ENCODE measurements at regions not wholly inside any gene's neighbourhood (a gene's known extent, or its start where the extent isn't known, plus 50 kb on each side); places are given as distances from the start of the nearest gene placed in this dataset.

DNA sequence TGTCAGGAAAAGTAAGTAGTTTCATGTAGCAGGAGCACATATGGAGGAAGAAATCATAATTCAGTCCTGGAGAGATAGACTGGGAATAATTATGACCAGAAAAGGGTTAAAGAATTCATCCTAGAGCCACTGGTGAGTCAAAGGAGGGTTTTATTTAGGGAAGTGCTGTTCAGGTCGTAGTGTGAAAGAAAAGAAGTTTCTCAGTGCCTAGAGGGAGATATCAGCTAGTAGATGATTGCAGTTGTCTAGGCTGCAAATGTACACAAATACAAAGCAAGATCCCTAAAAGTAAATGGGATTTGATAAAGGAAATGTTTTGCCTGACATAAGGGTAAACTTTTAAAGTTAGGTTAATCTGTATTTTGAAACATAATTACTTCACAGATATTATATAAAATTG, 403.2 kb downstream of the ACTRT1 start:
- Histone ChIP-seq H4K91ac (ENCODE audit: insufficient read length, low read depth, low read length) (no peak overlapping the region), H3K56ac (ENCODE audit: insufficient read length, low read depth, low read length) (no peak overlapping the region), H3K4ac (ENCODE audit: low read depth, low read length) (no peak overlapping the region), H2BK120ac (ENCODE audit: low read depth, low read length, poor library complexity, severe bottlenecking) (no peak overlapping the region), H3K79me2 (ENCODE audit: insufficient read depth, low read length) (no peaks in the 10 kb centered on the region), H3K14ac (ENCODE audit: insufficient read depth, low read length) (no peak overlapping the region), H3K27me3 (ENCODE audit: insufficient read depth, low read length) (no peaks in the 10 kb centered on the region), H3K27ac (ENCODE audit: insufficient read length, low read depth, low read length) (no peak overlapping the region), H2AFZ (ENCODE audit: low read length) (no peak overlapping the region), H2BK12ac (ENCODE audit: insufficient read length, low read depth, low read length) (no peak overlapping the region), H3T11ph (ENCODE audit: low read length) (no peak overlapping the region), H3K23me2 (ENCODE audit: insufficient read length, low read depth, low read length, poor library complexity, severe bottlenecking) (no peaks in the 10 kb centered on the region), H3K4me2 (ENCODE audit: insufficient read depth, insufficient read length, low read length) (no peak overlapping the region), H3K4me1 (ENCODE audit: insufficient read depth, low read length) (no peaks in the 10 kb centered on the region; the same call in 1 of the 2 replicates), H3K18ac (ENCODE audit: insufficient read length, low read depth, low read length) (no peak overlapping the region), H2AK5ac (ENCODE audit: insufficient read length, low read length) (no peak overlapping the region), H3K79me1 (ENCODE audit: insufficient read depth, low read depth, low read length, poor library complexity, severe bottlenecking) (no peaks in the 10 kb centered on the region), H3K9ac (ENCODE audit: extremely low read depth, insufficient read length, low read length) (no peak overlapping the region), H3K23ac (ENCODE audit: insufficient read length, low read depth, low read length) (no peak overlapping the region), H4K5ac (ENCODE audit: insufficient read length, low read depth, low read length) (no peak overlapping the region), H4K20me1 (ENCODE audit: control insufficient read depth, insufficient read depth, insufficient read length) (no peaks in the 10 kb centered on the region), H3K9me3 (ENCODE audit: control insufficient read depth, low read depth, low read length) (no peaks in the 10 kb centered on the region), H2BK5ac (ENCODE audit: insufficient read length, low read length) (no peak overlapping the region), H2BK15ac (ENCODE audit: low read depth, low read length) (no peak overlapping the region), H2BK20ac (ENCODE audit: low read depth, low read length, poor library complexity, severe bottlenecking) (no peak overlapping the region), H4K8ac (replicated peaks; ENCODE audit: insufficient read length, low read depth, low read length) (no peak overlapping the region)
- Mint-ChIP-seq H3K9me3 (peaks cover 16 to 64% of the 10 kb centered on the region in 2 experiments), H3K4me3 (no peak overlapping the region), H3K27me3 (ENCODE audit: low read depth) (no peaks in the 10 kb centered on the region), H3K27ac (no peak overlapping the region), H3K36me3 (ENCODE audit: insufficient read depth in 1 of 3, low read depth in 3 of 3) (peaks cover 0 to 4% (median 0%) of the 10 kb centered on the region in 3 experiments; a peak in 2 of 7 replicates), H3K4me1 (peaks cover 12 to 13% of the 10 kb centered on the region in 2 experiments)
- DNase-seq = no peak
- WGBS (ENCODE audit: extremely low coverage, insufficient read length, low lambda C conversion rate) = no CpG with 5 or more reads among the region's 1 CpG
- TF ChIP-seq, protein P1, sequence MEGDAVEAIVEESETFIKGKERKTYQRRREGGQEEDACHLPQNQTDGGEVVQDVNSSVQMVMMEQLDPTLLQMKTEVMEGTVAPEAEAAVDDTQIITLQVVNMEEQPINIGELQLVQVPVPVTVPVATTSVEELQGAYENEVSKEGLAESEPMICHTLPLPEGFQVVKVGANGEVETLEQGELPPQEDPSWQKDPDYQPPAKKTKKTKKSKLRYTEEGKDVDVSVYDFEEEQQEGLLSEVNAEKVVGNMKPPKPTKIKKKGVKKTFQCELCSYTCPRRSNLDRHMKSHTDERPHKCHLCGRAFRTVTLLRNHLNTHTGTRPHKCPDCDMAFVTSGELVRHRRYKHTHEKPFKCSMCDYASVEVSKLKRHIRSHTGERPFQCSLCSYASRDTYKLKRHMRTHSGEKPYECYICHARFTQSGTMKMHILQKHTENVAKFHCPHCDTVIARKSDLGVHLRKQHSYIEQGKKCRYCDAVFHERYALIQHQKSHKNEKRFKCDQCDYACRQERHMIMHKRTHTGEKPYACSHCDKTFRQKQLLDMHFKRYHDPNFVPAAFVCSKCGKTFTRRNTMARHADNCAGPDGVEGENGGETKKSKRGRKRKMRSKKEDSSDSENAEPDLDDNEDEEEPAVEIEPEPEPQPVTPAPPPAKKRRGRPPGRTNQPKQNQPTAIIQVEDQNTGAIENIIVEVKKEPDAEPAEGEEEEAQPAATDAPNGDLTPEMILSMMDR (conservative IDR thresholded peaks at IDR 0.05) = no peak
